HG03558 (cell line): ENCODE measurements at regions not wholly inside any gene's neighbourhood (a gene's known extent, or its start where the extent isn't known, plus 50 kb on each side); places are given as distances from the start of the nearest gene placed in this dataset.
A peak's percentile ranks its signal among the peaks of the same experiment; 100 is the strongest.
"Not testable (repeated sequence)": the region's sequence is repeated elsewhere in the genome, so short reads cannot be mapped to it uniquely, and the experiment has no call there.

ENCODE experiments used
- ATAC-seq: cut with Tn5 transposase; IDR thresholded peaks from one replicate; pipeline ENCODE4 v1.9.1; 2021; ENCODE audit warnings: moderate number of reproducible peaks; ENCODE audit not compliant: unreplicated experiment; ENCODE audit errors: extremely low read depth

- ATAC-seq = peak; percentile 75
Observed at GRCh38 chr5:152456815-152457443, 51.9 kb upstream of the NMUR2 start.

- ATAC-seq = peak; percentile 82
Observed at GRCh38 chr5:152462021-152462721, 57.1 kb upstream of the NMUR2 start.

DNA sequence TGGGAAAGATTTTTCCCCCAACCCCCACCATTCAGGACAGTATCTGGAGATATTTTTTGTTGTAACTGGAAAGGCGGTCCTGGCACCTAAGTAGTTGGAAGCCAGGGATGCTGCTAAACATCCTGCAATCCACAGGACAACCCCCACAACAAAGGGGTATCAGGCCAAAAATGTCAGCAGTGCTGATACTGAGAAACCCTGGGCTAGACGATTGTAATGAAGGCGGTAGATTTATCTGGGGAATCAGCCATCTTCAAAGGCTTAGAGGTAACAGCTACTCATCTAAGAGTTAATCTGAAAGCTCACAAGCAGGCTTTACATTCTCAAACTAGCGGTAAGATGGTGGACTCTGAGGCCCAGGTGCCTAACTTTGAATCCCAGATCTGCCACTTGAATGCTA lies 59.0 kb upstream of the NMUR2 start:
- no peak for ATAC-seq

- no peak for ATAC-seq
Observed at GRCh38 chr5:152465140-152465539, 60.1 kb upstream of the NMUR2 start.

DNA sequence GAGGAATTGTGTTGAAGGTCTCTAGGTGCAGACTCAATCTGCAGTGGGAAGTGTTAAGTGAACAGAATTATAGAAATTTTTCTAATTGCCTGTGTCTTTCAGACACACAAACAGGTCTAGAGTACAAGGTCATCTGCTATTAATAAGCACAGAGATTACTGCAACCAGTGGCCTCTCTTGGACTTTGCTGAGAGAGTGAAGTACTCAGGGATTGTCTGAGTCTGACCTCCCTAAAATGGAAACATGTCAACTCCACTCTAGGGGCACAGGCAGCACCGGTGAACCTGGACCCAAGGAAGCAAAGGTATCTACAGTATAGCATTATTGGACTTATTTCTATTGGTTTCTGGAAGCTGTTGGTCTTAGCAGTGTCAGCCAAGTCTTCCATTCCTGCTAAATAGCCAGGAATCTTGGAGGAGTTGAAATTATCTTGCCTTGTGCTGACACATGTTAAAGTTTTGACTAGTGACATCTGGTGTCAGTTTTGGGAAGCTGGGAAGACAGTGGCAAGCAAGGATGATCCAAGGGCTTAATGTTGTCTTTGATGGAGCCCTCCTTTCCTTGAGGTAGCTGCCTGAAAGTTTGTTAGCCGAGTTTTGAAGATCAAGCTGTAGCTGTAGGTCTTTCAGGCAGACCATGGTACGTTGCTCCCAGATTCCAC lies 61.1 kb upstream of the NMUR2 start:
- no peak for ATAC-seq

GRCh38 chr5:152470167-152470566 lies 65.1 kb upstream of the NMUR2 start:
- ATAC-seq = no peak

- no peak for ATAC-seq
Observed at GRCh38 chr5:152472083-152472482, 67.0 kb upstream of the NMUR2 start.

GRCh38 chr5:152474961-152475360 lies 69.9 kb upstream of the NMUR2 start:
- no peak for ATAC-seq

GRCh38 chr5:152477536-152477935 lies 72.5 kb upstream of the NMUR2 start:
- ATAC-seq = no peak

- not testable (repeated sequence) for ATAC-seq
Observed at GRCh38 chr5:152479866-152480265, 74.8 kb upstream of the NMUR2 start.

GRCh38 chr5:152480677-152481076 lies 75.6 kb upstream of the NMUR2 start:
- ATAC-seq = peak; percentile 91

DNA sequence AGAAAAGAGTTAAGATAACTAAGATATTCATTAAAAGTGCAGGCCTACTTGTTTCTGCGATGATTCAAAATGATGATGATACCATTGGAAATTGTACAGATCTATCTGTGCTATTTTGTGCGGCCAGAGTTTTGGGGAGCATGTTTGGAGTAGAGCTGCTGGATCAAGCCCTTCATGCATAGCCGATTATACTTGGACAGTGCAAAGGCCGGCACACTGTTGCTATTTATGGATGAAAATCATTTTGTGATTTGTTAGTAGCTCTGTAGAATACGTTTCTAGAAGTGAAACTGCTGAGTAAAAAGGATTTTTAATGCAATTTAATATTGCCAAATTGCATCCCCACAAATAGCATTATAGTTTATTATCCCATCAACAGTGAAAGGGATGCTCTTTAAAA lies 82.1 kb upstream of the NMUR2 start:
- ATAC-seq = no peak

GRCh38 chr5:152488869-152489268 lies 83.8 kb upstream of the NMUR2 start:
- ATAC-seq = no peak

DNA sequence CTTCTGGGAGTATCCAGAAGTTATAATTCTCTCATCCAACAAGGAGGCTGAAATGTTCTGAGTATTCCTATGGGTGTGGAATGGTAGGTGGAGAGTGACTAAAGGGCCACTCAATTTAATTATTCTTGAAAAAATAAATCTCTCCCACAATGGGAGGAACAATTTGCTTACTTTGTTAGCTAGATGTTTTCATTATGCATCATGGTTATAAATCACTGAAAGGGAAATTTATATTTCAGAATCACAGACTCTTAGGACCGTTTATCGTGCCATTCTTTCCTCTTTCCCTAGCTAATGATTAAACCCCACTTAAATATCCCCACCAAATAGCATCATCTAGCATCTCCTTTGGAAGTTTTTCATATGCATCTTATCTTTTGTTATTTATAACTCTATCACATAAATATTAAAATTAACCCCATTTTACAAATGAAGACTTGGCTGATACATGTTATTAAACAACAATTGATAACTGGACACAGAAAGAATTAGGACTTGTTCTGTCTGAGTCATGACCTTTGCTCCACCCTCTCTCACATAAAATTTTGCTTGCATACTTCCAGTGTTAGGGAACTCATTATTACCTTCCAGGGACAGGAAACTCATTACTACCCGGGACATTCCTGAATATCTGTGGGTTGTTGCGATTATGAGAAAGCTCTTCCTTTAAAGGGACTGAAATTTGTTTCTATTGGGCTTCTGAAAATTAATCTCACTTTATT lies 94.9 kb upstream of the NMUR2 start:
- no peak for ATAC-seq

DNA sequence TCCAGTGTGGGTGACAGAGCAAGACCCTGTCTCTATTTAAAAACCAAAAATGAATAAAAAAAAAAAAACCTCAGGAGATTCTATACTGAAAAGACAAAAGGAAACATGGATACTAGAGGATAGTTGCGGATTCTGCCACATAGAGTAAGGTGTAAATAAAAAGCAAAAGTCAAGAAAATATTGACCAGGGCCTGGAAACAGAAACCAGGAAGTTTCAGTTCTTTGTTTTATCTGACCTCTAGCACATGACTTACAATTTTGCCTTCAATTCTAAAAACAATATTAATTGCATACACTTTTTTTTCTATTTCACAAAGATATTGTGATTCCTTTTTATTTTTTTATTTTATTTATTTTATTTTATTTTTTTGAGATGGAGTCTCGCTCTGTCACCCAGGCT lies 96.2 kb upstream of the NMUR2 start:
- ATAC-seq = no peak

DNA sequence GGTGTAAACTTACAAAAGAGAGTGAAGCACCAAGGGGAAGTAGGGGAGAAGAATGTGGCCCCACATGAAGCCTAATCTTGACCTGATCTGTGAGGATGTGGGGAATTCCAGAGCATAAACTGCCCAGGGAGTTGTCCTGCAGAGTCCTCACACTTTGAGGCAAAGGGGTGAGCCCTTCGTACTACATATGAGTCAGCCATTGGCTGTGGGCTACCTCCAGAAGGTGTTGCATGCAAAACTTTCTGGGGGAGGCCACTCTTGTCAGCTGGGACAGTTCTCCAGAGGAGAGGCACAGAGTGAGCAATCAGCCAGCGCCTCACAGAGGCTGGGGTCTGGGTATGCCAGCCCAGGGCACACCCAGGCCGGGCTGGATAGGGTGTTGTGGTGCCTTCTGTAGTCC lies 98.1 kb upstream of the NMUR2 start:
- ATAC-seq = no peak

GRCh38 chr5:152505442-152506042 lies 100.5 kb upstream of the NMUR2 start:
- ATAC-seq = peak; percentile 82

- no peak for ATAC-seq
Observed at GRCh38 chr5:152511120-152511519, 106.0 kb upstream of the NMUR2 start.

DNA sequence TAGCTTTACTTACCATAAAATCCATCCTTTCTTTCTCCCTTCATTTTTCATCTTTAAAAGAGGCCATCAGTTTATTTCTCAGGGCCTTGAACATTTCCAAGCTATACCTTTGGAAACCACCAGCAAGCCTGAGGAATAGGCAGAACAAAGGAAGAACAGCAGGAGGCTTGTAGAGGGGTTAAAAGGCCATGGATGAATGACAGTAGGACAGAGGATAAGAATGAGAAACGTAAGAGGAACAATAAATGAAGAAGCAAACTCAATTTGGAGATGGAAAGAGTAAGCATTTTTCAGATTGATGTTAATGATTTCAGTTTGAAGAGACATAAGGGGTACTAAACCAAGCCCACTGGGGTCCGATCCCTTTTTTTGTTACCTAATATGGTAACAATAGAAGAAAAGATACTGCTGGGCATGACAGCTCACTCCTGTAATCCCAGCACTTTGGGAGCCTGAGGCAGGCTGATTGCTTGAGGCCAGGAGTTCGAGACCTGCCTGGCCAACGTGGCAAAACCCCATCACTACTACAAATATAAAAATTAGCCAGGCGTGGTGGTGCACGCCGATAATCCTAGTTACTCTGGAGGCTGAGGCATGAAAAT lies 106.6 kb upstream of the NMUR2 start:
- ATAC-seq = no peak

DNA sequence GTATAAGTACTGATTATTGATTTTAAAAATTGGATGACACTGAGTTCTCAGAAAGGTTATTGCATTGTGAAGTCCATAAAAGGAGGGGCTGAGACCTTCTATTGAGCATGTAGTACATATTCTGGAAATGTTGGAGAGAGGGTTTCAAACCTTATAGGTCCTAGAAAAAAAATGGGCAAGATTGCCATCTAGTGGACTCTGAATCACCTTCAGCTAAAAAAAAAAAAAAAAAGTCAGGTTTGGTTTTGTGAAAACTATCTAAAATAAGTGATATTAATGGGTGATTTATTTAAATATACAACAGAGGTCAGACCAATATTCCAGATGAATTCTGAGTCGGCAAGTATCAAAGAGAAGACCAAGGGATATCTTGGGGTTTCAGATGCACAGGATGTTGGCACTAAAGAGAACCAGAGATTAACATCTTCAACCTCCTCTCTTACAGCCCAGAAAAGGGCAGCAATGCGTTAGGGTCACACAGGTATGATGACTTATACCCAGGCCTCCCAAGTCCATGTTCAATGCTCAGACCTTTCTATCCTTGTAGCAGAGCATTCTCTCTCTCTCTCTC lies 109.8 kb upstream of the NMUR2 start:
- no peak for ATAC-seq
